CD1c-positive myeloid dendritic cell (primary cell): ENCODE measurements at regions not wholly inside any gene's neighbourhood (a gene's known extent, or its start where the extent isn't known, plus 50 kb on each side); places are given as distances from the start of the nearest gene placed in this dataset.

Experiments used
- DNase-seq: peaks from one replicate; pipeline ENCODE4 v3.0.0-alpha.2; 2016; ENCODE audit errors: extremely low spot score

GRCh38 chr11:43575913-43576310 is 104.6 kb upstream of the HSD17B12 start:
- DNase-seq = no peak

- no peak for DNase-seq
Observed at GRCh38 chr11:43576320-43576802, 104.2 kb upstream of the HSD17B12 start.

- DNase-seq = peak; percentile 32
Observed at GRCh38 chr11:43576803-43577521, 103.6 kb upstream of the HSD17B12 start.

- DNase-seq = no peak
Observed at GRCh38 chr11:43577566-43578264, 102.8 kb upstream of the HSD17B12 start.

- no peak for DNase-seq
Observed at GRCh38 chr11:43578346-43579170, 102.0 kb upstream of the HSD17B12 start.

- DNase-seq = no peak
Observed at GRCh38 chr11:43579171-43579918, 101.2 kb upstream of the HSD17B12 start.

GRCh38 chr11:43579919-43580276 is 100.6 kb upstream of the HSD17B12 start:
- no peak for DNase-seq

GRCh38 chr11:43580735-43581369 is 99.7 kb upstream of the HSD17B12 start:
- DNase-seq = no peak

GRCh38 chr11:43581370-43582023 is 99.0 kb upstream of the HSD17B12 start:
- DNase-seq = peak; percentile 10

GRCh38 chr11:43582024-43582862 is 98.3 kb upstream of the HSD17B12 start:
- no peak for DNase-seq

GRCh38 chr11:43582863-43583462 is 97.6 kb upstream of the HSD17B12 start:
- DNase-seq = no peak

- DNase-seq = no peak
Observed at GRCh38 chr11:43583548-43583947, 97.0 kb upstream of the HSD17B12 start.

GRCh38 chr11:43585877-43586608 is 94.5 kb upstream of the HSD17B12 start:
- no peak for DNase-seq

GRCh38 chr11:43589601-43590250 is 90.8 kb upstream of the HSD17B12 start:
- no peak for DNase-seq

GRCh38 chr11:43601511-43601910 is 79.0 kb upstream of the HSD17B12 start:
- no peak for DNase-seq

- no peak for DNase-seq
Observed at GRCh38 chr11:43602670-43603069, 77.9 kb upstream of the HSD17B12 start.

GRCh38 chr11:43614214-43614613 is 66.3 kb upstream of the HSD17B12 start:
- DNase-seq = no peak

GRCh38 chr11:43619863-43620505 is 60.6 kb upstream of the HSD17B12 start:
- DNase-seq = no peak
